ENCODE measurements at regions not wholly inside any gene's neighbourhood (a gene's known extent, or its start where the extent isn't known, plus 50 kb on each side); places are given as distances from the start of the nearest gene placed in this dataset.
"Not testable (repeated sequence)": the region's sequence is repeated elsewhere in the genome, so short reads cannot be mapped to it uniquely, and the experiment has no call there.

GRCh38 chr2:13308989-13309388, 592.3 kb downstream of the TRIB2 start (continued):
- TF ChIP-seq ETS1 (IDR thresholded peaks at IDR 0.05) (no peak), CREB1 (CRISPR knock-in tag; IDR thresholded peaks at IDR 0.05; ENCODE audit: low read depth) (no peak), NANOG (IDR thresholded peaks at IDR 0.05; ENCODE audit: borderline replicate concordance) (no peak), CTCF (conservative IDR thresholded peaks at IDR 0.05; ENCODE audit: low read depth in 2 of 2) (no peak), JUNB (IDR thresholded peaks at IDR 0.05; ENCODE audit: unreplicated experiment) (no peak)

- Mint-ChIP-seq H3K4me1 (no peaks in the 10 kb centered on the region), H3K36me3 (ENCODE audit: low read depth) (no peaks in the 10 kb centered on the region), H3K9me3 (peaks cover 2% of the 10 kb centered on the region; the same call in 1 of the 3 replicates), H3K27me3 (ENCODE audit: insufficient read depth, low read depth, poor library complexity) (no peaks in the 10 kb centered on the region), H3K27ac (no peak overlapping the region), H3K4me3 (no peak overlapping the region)
- no peaks in the 10 kb centered on the region for H3F3A ChIP-seq (replicated peaks; ENCODE audit: low read depth)
- no peak overlapping the region for H3K4me2 ChIP-seq
- TF ChIP-seq ZNF331 (CRISPR knock-in tag; IDR thresholded peaks at IDR 0.05; ENCODE audit: low read depth) = no peak
- no peak for TF ChIP-seq ETS1 (IDR thresholded peaks at IDR 0.05)
- TF ChIP-seq CREB1 (CRISPR knock-in tag; IDR thresholded peaks at IDR 0.05; ENCODE audit: low read depth) = no peak
- TF ChIP-seq EZH2 (IDR thresholded peaks at IDR 0.05; ENCODE audit: low read depth, unreplicated experiment) = no peak
- H3K36me3 ChIP-seq (ENCODE audit: insufficient read depth) = no peaks in the 10 kb centered on the region
- H3K27me3 ChIP-seq (ENCODE audit: insufficient read depth) = no peaks in the 10 kb centered on the region
- H3K9me2 ChIP-seq (ENCODE audit: insufficient read depth) = no peaks in the 10 kb centered on the region
- ATAC-seq (no peak), DNase-seq (ENCODE audit: low spot score) (no peak)
- no peaks in the 10 kb centered on the region for H4K20me1 ChIP-seq (replicated peaks; ENCODE audit: insufficient read depth)
- no peak overlapping the region for H3K27ac ChIP-seq (ENCODE audit: low read depth)
- no peak overlapping the region for H2AFZ ChIP-seq
- H3K4me1 ChIP-seq (ENCODE audit: insufficient read depth) = no peaks in the 10 kb centered on the region
- no peak overlapping the region for H3K4me3 ChIP-seq
- no peaks in the 10 kb centered on the region for H3K79me2 ChIP-seq (replicated peaks; ENCODE audit: insufficient read depth)
Observed at GRCh38 chr2:13332060-13332459, 615.3 kb downstream of the TRIB2 start.

GRCh38 chr2:13334071-13334470, 617.3 kb downstream of the TRIB2 start:
- H3K27me3 Mint-ChIP-seq (ENCODE audit: insufficient read depth, low read depth, poor library complexity); H3K36me3 ChIP-seq (ENCODE audit: insufficient read depth); ATAC-seq; H3K4me1 ChIP-seq (ENCODE audit: insufficient read depth); DNase-seq (ENCODE audit: low spot score); H4K20me1 ChIP-seq (replicated peaks; ENCODE audit: insufficient read depth); H3K36me3 Mint-ChIP-seq (ENCODE audit: low read depth); H3K27ac ChIP-seq (ENCODE audit: low read depth); H3K4me3 ChIP-seq; H3K27ac Mint-ChIP-seq; H3K4me2 ChIP-seq; H3F3A ChIP-seq (replicated peaks; ENCODE audit: low read depth); H3K27me3 ChIP-seq (ENCODE audit: insufficient read depth); H3K9me2 ChIP-seq (ENCODE audit: insufficient read depth); H2AFZ ChIP-seq; H3K79me2 ChIP-seq (replicated peaks; ENCODE audit: insufficient read depth); H3K4me1 Mint-ChIP-seq; H3K9me3 Mint-ChIP-seq; H3K4me3 Mint-ChIP-seq: not testable (repeated sequence)
